Left ventricle myocardium superior (tissue), 1 donor: ENCODE measurements at regions not wholly inside any gene's neighbourhood (a gene's known extent, or its start where the extent isn't known, plus 50 kb on each side); places are given as distances from the start of the nearest gene placed in this dataset.

Experiments used
- ATAC-seq: fragments of 200-7000 bp; cut with Tn5 transposase; one replicate; pipeline ENCODE4 v1.9.1; 2020; ENCODE audit warnings: mild to moderate bottlenecking, moderate library complexity
- DNase-seq: peaks from one replicate; pipeline ENCODE4 v3.0.0-alpha.2; 2020
- intact Hi-C: fragments of 100-400 bp; cut with micrococcal nuclease; formaldehyde crosslinking; loops from one replicate; pipeline ENCODE4 v1.11.0; 2022
- donor health status: DM: no; HTN: yes; CAD: no; lungs with severe emphysema.

DNA sequence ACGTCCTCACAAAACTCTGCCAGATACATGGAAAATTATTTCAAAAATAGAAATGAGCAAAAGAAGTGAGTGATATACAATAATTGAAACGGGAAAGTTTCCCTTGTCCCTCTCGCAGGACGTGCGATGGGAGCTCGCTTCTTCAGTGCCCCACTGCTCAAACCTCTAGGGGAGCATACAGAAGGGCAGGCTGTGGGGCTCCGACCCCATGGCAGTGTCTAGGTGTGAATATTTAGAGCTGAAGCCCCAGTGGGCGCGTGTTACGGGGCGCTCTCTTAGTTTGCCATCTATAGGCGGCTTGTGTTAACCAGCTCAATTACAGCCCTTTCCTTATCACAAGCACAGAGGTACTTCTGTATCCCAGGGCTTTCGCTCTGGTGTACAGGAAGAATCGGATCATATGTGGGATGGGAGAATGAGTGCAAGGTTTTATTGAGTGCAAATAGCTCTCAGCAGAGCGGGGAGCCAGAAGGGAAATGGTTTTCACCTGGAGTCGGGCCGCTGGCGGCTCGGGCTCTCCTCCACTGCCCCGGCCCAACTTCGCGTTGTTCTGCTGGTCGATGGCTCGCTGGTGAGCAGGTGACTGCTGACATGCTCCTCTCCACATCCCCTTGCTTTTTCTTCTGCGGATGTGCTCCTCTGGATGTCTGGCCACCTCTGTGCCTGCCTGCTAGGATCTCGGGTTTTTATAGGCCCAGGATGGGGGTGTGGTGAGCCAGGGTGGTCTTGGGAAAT is 334.0 kb upstream of the PTPRD start:
- intact Hi-C loops: no loop called here
- ATAC-seq: no peak

DNA sequence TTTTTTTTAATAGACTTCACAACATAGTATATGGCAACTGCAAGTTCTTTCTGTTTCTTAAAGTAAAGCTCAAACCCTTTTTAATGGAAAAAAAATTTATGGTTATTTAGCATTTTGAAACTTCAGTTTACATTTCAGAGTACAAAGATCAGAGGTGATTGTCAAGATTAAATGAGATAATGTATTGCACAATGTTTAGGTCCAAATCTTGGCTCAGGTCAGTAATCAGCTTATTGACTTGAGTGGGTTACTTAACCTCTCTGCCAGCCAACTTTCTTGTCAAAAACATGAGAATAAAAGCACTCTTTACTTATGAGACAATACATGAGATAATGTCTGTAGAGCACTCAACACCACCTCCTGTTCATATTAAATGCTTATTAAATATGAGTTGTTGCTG is 345.1 kb upstream of the PTPRD start:
- intact Hi-C loops: no loop called here
- ATAC-seq (no peak), DNase-seq (no peak)

More for the DNA sequence above, 334.0 kb upstream of the PTPRD start:
- DNase-seq: no peak

DNA sequence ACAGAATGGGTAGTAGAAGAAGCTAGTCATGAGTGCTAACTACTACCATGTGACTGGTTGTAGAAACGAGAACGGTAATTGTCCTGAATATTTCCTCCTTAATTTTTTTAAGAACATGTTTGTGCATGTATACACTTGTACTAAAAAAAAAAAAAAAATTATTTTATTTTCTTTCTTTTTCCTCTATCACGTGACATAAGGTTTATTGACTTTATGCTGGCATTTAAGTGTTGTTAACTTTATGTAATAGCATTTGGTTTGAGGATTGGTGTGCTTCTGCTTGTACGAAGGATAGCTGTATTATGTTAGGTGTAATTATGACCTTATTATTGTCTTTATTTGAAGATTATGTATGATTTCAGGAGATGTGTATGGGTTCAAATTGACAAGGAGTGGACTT is 349.1 kb upstream of the PTPRD start:
- DNase-seq: no peak
- intact Hi-C loops: no loop called here
- no peak for ATAC-seq

DNA sequence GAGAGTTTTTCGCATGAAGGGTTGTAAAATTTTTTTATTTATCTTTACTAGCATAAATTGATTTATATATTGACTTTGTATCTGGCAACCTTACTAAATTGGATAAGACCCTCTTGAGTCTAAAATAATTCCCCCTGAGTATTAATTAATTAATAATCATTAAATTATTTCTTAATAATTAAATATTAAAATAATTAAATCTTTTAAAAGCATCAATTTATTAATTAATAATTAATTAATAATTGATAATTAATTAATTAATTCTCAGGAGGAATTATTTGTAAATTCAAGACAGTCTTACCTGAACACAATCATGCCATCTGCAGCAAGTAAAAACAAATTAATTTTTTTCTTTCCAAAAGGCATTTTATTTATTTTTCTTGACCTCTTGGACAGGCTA is 370.4 kb upstream of the PTPRD start:
- intact Hi-C loops: no loop called here
- DNase-seq (no peak), ATAC-seq (no peak)

DNA sequence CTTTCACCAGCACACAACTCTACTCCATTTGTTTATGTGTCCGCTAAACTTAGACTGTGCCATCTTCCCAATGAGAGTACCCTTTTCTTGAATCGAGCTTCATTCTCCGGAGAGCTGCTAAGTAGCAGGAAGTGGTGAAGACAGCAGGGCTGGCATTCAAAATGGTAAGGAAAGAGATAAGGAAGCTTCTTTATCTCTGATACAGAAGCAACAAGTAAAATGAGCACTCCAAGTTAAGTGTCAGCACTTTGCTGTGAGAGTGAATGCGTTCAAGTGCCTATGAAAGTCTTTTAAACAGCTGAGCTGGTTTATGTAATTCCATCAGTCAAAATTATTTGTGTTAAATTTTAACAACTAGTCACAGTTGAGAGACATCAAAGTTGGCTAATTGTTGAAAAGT is 386.8 kb upstream of the PTPRD start:
- intact Hi-C loops: no loop called here
- ATAC-seq (no peak), DNase-seq (no peak)

DNA sequence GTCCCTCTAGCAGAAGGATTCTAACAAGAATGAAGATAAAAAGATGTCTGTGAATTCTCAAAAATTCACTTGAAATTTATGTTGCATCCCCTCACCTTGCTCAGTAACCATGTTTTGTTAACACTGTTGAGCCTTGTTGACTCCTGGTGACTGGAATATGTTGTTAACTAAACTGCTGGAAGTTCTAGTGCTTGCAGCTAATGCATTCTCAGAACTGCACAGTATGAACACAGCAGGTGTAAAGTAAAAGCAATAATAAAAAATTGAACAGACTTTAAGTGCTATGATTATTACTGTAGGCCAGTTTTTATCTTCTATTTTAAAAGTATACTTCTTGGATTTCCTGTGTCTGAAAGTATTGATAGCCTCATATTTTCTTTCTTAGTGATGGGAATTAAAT is 388.7 kb upstream of the PTPRD start:
- intact Hi-C loops: no loop called here
- ATAC-seq (no peak), DNase-seq (no peak)

DNA sequence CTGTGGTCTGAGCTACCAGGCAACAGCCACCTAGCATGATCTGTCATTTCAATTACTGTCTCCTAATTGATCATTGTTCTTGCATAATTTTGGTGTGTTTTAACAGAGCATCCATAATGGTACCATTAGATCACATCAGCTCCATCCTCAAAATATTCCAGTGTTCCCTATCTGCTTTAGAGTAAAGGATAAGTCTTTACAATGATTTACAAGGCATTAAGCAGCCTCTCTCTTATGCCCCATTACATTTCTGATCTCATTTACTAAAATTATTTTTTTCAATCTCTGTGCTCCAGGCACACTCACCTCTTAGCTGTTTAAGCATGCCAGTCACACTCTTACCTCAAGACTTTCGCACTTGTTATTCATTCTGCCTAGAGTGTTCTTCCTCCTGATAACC is 389.9 kb upstream of the PTPRD start:
- ATAC-seq (no peak), DNase-seq (no peak)
- intact Hi-C loops: no loop called here

DNA sequence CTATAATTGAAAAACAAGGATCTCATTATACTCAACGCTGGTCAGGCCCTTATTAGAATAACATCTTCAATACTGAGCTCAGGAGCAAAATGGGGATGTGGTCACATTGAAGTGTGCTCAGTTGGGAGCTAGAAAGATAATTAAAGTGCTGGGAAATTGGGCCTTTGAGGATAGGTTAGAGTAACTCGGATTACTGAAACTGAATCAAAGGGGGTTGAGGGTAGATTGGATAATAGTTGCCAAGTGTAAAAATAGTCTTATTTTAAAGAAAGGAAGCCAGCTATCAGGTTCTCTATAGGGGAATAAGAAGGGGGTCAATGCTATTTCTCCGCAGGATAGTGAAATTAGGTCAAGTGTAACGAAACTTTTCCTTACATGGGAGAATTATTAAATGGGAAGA is 391.0 kb upstream of the PTPRD start:
- DNase-seq: no peak
- ATAC-seq: no peak
- intact Hi-C loops: no loop called here

DNA sequence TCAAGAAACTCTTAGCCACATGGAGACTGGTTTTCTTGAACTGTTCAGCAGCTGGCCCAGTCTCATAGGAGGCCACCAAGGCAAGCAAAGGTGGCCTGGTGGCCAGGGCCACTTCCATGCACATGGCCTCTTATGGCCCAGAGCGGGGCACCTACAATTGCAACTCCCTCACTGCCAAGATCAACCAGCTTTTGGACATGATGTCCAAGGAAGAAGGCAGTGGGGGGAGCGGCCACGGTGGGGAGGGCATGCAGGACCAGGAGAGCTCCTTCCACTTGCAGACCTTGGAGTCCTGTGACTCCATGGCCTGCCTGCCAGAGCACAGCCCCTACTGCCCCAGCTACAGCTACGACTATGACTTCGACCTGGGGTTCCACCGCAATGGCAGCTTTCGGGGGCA is 398.9 kb upstream of the PTPRD start:
- ATAC-seq (no peak), DNase-seq (no peak)
- intact Hi-C loops: no loop called here

DNA sequence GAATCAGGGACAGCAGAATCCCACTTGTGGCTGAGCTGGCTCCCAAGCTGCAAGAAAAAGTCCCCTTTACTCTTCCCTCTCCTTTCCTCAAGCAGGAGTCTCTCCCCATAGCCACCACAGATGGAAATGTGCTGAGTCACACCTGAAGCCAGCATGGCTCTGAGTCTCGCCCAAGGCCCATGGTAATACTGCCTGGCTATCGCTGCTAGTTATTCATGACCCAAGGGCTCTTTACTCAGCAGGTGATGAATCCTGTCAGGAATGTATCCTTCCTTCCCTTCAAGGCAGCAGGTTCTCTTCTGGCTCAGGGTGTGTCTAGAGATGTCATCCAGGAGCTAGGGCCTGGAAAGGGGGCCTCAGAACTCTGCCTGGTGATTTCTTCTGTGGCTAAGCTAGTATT is 403.3 kb upstream of the PTPRD start:
- intact Hi-C loops: no loop called here
- DNase-seq (no peak), ATAC-seq (no peak)

DNA sequence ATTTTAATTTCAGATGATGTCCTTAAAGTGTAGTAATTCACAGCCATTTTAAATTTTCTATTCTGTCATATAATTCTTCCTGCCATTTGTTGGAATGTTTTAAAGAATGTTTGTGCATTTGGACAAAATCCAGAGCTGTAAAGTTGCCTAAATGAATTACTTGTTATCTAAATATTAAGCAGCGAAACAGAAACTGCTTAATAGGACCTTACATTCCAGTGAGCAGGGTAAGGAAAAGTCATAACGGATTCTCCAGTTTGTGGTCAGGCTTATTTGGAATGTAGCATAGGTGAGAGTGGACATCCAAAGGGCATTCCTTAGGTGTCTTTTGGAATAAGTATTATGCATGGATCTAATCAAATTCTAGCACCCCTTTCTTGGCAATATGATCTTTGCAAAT is 410.4 kb upstream of the PTPRD start:
- no peak for ATAC-seq
- no peak for DNase-seq
- intact Hi-C loops: no loop called here

DNA sequence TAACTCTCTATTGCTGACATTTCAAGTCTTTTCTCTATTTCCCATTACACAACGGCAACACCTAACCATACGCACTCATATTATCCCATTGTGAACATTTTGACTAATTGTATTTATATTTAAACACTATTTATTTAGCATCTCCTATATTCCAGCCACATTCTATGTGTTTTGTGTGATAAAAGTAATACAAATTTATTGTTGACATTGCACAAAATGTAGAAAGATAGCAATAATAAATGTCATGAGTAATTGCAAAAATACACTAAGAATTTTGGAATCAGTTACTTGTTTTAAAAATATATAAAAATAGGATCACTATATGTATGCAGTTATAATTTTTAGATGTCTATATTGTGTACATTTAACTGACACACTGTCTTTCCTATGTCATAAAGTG is 413.0 kb upstream of the PTPRD start:
- DNase-seq (no peak), ATAC-seq (no peak)
- intact Hi-C loops: no loop called here

DNA sequence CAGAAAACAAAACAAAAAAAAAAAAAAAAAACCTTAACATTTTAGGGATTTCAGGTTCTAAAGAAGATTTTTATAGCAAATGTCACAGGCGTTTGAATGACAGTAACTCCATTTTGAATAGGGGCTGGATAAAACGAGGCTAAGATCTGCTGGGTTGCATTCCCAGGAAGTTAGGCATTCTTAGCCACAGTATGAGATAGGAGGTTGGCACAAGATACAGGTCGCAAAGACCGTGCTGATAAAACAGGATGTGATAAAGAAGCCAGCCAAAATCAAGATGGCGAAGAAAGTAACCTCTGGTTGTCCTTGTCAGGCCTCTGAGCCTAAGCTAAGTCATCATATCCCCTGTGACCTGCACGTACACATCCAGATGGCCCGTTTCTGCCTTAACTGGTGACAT is 425.6 kb upstream of the PTPRD start:
- ATAC-seq: no peak
- DNase-seq: no peak
- intact Hi-C loops: no loop called here

DNA sequence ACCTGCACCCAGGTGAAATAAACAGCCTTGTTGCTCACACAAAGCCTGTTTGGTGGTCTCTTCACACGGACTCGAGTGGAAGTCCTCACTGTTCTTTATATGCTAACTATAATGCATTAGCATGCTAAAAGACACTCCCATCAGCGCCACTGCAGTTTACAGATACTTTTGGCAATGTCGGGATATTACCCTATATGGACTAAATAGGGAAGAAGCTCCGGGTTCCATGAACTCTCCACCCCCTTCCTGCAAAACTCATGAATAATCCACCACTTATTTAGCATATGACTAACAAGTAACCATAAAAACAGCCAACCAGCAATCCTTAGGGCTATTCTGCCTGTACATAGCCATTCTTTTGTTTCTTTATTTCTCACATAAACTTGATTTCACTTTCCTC is 426.2 kb upstream of the PTPRD start:
- no peak for ATAC-seq

DNA sequence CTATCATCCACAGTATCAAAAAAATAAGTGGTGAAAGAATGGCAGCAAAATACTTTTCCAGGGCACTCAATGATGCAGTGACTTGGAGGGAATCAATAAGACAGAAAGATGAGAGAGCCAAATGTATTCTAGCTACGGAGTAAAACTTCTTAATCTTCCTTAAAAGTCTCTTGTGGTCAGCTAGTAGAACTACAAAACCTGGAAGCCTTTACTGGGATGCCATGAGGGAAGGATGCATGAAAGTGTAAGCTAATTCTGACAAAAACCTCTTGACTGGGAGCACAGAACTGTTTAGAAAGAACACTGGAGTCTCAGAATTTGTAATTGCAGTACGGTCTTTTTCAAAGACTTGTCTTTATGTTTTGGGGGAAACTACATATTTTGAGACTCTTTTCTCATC is 432.8 kb upstream of the PTPRD start:
- no peak for ATAC-seq
- intact Hi-C loops: no loop called here
- DNase-seq: no peak

More for the DNA sequence above, 426.2 kb upstream of the PTPRD start:
- no peak for DNase-seq
- intact Hi-C loops: no loop called here

DNA sequence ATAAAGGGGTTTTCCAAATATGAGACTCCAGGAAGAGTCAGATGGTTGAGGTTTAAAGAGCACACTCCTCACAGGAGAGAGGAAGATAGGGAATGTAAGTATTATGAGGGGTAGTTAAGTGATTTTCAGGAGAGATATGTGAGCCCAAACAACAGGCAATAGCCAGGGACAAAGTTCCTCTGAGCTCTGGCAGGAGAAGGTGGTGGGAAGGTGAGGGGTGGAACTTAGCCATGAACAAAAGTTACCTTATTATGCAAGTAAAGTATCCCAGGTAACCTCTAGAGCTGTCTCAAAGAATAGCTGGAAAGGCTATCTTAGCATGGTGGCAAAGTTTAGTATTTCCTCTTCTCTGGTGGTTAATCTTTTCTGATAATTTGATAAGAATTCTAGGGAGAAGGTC is 450.5 kb upstream of the PTPRD start:
- no peak for ATAC-seq
- DNase-seq: no peak
- intact Hi-C loops: no loop called here

DNA sequence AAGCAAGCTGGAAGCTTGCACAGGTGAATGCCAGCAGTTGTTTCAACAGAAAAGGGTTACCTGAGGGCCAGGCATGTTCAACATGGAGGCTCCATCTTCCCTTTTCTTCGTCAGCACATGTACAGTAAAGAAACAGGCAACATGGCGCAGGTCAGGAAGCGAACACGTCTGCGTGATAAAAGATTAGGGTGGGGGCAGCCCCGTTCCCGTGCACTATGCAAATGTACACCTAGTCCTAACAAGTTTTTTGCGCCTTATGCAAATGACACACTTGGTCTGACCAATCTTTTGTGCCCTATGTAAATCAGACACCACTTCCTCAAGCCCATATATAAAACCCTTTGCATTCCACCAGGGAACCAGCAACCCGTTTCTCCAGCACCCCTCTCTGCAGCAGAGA is 452.1 kb upstream of the PTPRD start:
- ATAC-seq (no peak), DNase-seq (no peak)
- intact Hi-C loops: no loop called here

DNA sequence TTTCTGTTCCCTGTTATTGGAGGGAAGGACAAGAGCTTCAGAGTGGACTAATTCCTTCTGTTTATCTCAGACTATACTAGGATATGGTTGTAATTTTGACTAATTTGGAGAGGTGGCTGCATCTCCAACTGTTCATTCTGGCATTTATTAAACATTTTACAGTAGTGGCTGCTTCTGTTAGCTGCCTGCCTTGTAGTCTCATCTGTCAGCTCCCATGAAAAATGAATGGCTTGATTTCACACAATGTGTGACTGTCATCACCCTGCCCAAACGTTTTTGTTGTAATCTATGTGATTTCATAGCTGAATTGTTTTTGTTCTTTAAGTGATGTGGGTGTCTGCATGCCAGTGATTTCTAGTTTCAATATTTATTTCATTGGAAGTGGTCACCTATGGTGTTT is 459.4 kb upstream of the PTPRD start:
- no peak for ATAC-seq
- no peak for DNase-seq
- intact Hi-C loops: no loop called here

DNA sequence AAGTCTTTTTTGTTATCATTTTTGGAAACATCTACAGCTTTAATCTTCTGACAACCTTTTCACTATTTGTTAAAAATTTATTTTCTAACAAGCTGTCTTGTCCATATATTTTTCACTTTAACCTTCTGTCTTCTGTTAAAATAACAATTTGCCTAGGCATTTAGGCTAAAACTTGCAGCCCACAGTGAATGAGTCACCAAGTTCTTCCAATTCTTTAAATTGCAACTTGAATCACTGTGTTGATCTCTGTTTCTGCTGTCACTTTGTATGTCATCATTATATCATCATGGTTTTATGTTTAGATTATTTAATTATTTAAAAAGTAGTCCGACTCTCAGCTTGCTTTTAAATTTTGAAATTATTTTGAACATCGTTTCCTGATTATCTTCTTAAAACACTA is 473.8 kb upstream of the PTPRD start:
- intact Hi-C loops: no loop called here
- DNase-seq (no peak), ATAC-seq (no peak)

DNA sequence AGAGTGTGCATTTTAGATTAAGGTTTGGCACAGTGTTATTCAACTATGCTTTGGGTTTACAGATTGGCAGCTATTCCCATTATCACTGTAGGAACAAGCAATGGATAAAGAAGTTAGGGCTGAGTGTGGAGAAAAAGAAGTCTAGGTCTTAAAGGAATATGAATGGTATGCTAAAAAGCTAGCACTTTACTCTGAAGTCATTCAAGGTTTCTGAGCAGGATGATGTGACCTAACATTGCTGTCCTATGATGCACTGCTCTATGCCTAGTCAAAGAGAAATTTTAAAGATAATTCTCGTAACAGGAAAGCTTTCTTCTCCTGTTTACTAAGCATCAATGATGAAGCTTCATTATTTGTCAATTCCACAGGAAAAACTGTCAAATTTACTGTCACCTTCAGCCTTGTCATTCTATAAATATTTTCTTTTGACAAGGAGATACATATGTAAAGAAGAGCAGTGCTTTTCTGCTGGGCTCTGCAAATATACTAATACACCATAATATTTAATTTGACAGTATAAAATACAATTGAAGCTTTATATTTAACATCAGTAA is 476.1 kb upstream of the PTPRD start:
- intact Hi-C loops: no loop called here

DNA sequence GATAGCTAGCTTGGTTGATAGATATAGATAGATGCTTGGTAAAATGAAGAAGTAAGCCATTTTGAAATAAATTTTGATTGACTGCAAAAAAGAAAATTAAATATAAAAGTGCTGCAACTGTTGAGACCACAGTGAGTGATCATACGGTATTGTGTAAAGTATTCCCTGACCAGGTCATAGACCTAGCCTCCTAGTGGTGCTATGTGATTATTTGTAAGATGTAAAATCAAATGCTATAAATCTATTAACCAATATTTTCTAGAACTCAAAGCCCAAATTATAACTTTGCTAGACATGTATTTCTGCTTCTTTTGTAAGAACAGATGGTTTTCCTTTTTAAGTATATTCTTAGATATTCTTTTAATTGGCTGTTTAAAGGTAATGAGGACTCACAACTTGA is 480.2 kb upstream of the PTPRD start:
- DNase-seq (no peak), ATAC-seq (no peak)
- intact Hi-C loops: no loop called here

More for the DNA sequence above, 476.1 kb upstream of the PTPRD start:
- ATAC-seq: no peak
- no peak for DNase-seq

DNA sequence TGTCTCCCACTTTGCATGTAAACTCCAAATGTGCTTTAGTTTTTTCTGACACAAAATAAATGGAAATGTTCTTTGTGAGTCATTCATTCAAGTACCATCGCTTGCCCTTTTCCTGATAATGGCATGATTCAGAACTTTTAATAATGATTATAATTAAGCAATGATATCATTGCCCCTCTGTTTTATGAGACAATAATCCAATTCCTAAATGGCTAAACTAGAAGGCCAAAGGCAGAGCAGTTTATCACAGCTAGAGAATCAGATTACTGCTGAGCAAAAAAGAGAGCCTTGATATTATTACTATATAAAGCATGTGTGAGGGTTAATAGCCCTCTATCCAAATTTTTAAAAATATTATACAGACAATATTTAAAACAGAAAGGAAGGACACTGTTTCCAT is 484.2 kb upstream of the PTPRD start:
- no peak for ATAC-seq
- intact Hi-C loops: no loop called here
- DNase-seq: no peak
